Panc1 (cell line): ENCODE measurements at regions not wholly inside any gene's neighbourhood (a gene's known extent, or its start where the extent isn't known, plus 50 kb on each side); places are given as distances from the start of the nearest gene placed in this dataset.

ENCODE experiments used
- ATAC-seq: fragments of 200-7000 bp; cut with Tn5 transposase; 2 replicates; pipeline ENCODE4 v1.9.1; 2020; ENCODE audit warnings: mild to moderate bottlenecking, moderate library complexity
- BruUV-seq: library from RNA; stranded (reverse); fragments of 400-500 nt; replicated peaks from 2 replicates; lab custom pipeline; 2021; lab: Mats Ljungman, UMichigan
- CTCF ChIA-PET: fragments of 300-600 bp; sonication (Branson Sonifier 250); formaldehyde crosslinking; loops from one replicate; lab custom pipeline; 2022; ENCODE audit warnings: antibody characterized with exemption; lab: Charles Lee
- POLR2A ChIA-PET: fragments of 300-600 bp; sonication (Branson Sonifier 250); formaldehyde crosslinking; loops from one replicate; lab custom pipeline; 2022; ENCODE audit warnings: antibody characterized with exemption; lab: Charles Lee
- DNase-seq: peaks from one replicate; pipeline ENCODE4 v3.0.0-alpha.2; 2010; ENCODE audit warnings: low read depth, low spot score
- H3K27ac ChIP-seq: 2 replicates; pipeline ENCODE4 v1.5.1; 2011; ENCODE audit warnings: mild to moderate bottlenecking, low read length, inconsistent platforms
- H3K27me3 ChIP-seq: fragments of 200-500 bp; sonication (Bioruptor generic); 2 replicates; pipeline ENCODE4 v1.6.0; 2014; ENCODE audit warnings: low read length, inconsistent platforms; ENCODE audit not compliant: control insufficient read depth, insufficient read depth
- H3K36me3 ChIP-seq: fragments of 200-500 bp; sonication (Bioruptor generic); 2 replicates; pipeline ENCODE4 v1.5.1; 2014; ENCODE audit warnings: inconsistent platforms, mild to moderate bottlenecking, low read length, moderate library complexity; ENCODE audit not compliant: control insufficient read depth, insufficient read depth
- H3K4me1 ChIP-seq: 2 replicates; pipeline ENCODE4 v1.5.1; 2011; ENCODE audit warnings: inconsistent platforms, mild to moderate bottlenecking, low read length, moderate library complexity; ENCODE audit not compliant: control insufficient read depth, insufficient read depth
- H3K4me3 ChIP-seq, 2 experiments: 2 replicates each; pipeline ENCODE4 v1.5.1; 2011 to 2012; ENCODE audit warnings: low read depth in 2 of 2, low read length in 2 of 2, mild to moderate bottlenecking in 2 of 2, inconsistent platforms in 1 of 2, moderate library complexity in 1 of 2
- H3K9me3 ChIP-seq: fragments of 200-500 bp; sonication (Bioruptor generic); 2 replicates; pipeline ENCODE4 v1.5.1; 2014; ENCODE audit warnings: low read depth, mild to moderate bottlenecking, inconsistent platforms, low read length, moderate library complexity; ENCODE audit not compliant: control insufficient read depth, insufficient read depth
- POLR2AphosphoS5 ChIP-seq: IDR thresholded peaks from 2 replicates; pipeline ENCODE4 v1.6.1; 2012; ENCODE audit warnings: mild to moderate bottlenecking, low read depth, low read length, moderate library complexity
- SIN3A ChIP-seq: IDR thresholded peaks from 2 replicates; pipeline ENCODE4 v1.6.1; 2012; ENCODE audit warnings: low read depth, mild to moderate bottlenecking, low read length, moderate library complexity, borderline replicate concordance; ENCODE audit not compliant: insufficient read depth
- TCF7L2 ChIP-seq: IDR thresholded peaks from 2 replicates; pipeline ENCODE4 v1.6.1; 2011; ENCODE audit warnings: mild to moderate bottlenecking, low read depth, low read length, inconsistent platforms
- in situ Hi-C: cut with HindIII; loops from 2 replicates; pipeline ENCODE4 v1.10.0; 2016; ENCODE audit warnings: low sequenced_read_pairs, low pct_unique_long_range_greater_than_20kb
- intact Hi-C: fragments of 100-400 bp; cut with micrococcal nuclease; formaldehyde crosslinking; loops from one replicate; pipeline ENCODE4 v1.10.0; 2022; ENCODE audit not compliant: unreplicated experiment
- TF ChIP-seq, protein P1 (sequence below), 2 experiments: IDR thresholded peaks; 2 replicates each; pipeline ENCODE4 v1.6.1; 2011 to 2012; ENCODE audit warnings: low read depth in 2 of 2, control low read depth in 1 of 2, low read length in 1 of 2, mild to moderate bottlenecking in 1 of 2, moderate library complexity in 1 of 2; ENCODE audit not compliant: insufficient read depth in 1 of 2
- TF ChIP-seq, protein P2 (sequence below): fragments of 450-650 bp; IDR thresholded peaks from 2 replicates; pipeline ENCODE4 v1.5.1; 2017; ENCODE audit warnings: mild to moderate bottlenecking

GRCh38 chrX:125151146-125151545 lies 168.5 kb upstream of the TEX13C start:
- ATAC-seq (no peak), DNase-seq (no peak)
- CTCF ChIA-PET = no interaction called here
- POLR2A ChIA-PET = no interaction called here
- H3K4me1 ChIP-seq = no peaks in the 10 kb centered on the region
- H3K36me3 ChIP-seq = no peaks in the 10 kb centered on the region
- no peak for TF ChIP-seq POLR2AphosphoS5
- TF ChIP-seq TCF7L2 = no peak
- TF ChIP-seq, protein P1, sequence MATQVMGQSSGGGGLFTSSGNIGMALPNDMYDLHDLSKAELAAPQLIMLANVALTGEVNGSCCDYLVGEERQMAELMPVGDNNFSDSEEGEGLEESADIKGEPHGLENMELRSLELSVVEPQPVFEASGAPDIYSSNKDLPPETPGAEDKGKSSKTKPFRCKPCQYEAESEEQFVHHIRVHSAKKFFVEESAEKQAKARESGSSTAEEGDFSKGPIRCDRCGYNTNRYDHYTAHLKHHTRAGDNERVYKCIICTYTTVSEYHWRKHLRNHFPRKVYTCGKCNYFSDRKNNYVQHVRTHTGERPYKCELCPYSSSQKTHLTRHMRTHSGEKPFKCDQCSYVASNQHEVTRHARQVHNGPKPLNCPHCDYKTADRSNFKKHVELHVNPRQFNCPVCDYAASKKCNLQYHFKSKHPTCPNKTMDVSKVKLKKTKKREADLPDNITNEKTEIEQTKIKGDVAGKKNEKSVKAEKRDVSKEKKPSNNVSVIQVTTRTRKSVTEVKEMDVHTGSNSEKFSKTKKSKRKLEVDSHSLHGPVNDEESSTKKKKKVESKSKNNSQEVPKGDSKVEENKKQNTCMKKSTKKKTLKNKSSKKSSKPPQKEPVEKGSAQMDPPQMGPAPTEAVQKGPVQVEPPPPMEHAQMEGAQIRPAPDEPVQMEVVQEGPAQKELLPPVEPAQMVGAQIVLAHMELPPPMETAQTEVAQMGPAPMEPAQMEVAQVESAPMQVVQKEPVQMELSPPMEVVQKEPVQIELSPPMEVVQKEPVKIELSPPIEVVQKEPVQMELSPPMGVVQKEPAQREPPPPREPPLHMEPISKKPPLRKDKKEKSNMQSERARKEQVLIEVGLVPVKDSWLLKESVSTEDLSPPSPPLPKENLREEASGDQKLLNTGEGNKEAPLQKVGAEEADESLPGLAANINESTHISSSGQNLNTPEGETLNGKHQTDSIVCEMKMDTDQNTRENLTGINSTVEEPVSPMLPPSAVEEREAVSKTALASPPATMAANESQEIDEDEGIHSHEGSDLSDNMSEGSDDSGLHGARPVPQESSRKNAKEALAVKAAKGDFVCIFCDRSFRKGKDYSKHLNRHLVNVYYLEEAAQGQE (IDR thresholded peaks at IDR 0.05; ENCODE audit: insufficient read depth in 1 of 2, low read depth in 2 of 2, low read length in 1 of 2) = no peak
- TF ChIP-seq, protein P2, sequence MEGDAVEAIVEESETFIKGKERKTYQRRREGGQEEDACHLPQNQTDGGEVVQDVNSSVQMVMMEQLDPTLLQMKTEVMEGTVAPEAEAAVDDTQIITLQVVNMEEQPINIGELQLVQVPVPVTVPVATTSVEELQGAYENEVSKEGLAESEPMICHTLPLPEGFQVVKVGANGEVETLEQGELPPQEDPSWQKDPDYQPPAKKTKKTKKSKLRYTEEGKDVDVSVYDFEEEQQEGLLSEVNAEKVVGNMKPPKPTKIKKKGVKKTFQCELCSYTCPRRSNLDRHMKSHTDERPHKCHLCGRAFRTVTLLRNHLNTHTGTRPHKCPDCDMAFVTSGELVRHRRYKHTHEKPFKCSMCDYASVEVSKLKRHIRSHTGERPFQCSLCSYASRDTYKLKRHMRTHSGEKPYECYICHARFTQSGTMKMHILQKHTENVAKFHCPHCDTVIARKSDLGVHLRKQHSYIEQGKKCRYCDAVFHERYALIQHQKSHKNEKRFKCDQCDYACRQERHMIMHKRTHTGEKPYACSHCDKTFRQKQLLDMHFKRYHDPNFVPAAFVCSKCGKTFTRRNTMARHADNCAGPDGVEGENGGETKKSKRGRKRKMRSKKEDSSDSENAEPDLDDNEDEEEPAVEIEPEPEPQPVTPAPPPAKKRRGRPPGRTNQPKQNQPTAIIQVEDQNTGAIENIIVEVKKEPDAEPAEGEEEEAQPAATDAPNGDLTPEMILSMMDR = no peak
- TF ChIP-seq SIN3A = no peak
- H3K27ac ChIP-seq = no peak overlapping the region
- no TSS peak for BruUV-seq
- H3K9me3 ChIP-seq = no peaks in the 10 kb centered on the region
- intact Hi-C loops (no loop called here), in situ Hi-C loops (no loop called here)
- no peak overlapping the region for H3K4me3 ChIP-seq
- H3K27me3 ChIP-seq = no peaks in the 10 kb centered on the region

GRCh38 chrX:125152011-125152410 lies 167.7 kb upstream of the TEX13C start:
- Histone ChIP-seq H3K9me3 (no peaks in the 10 kb centered on the region), H3K27ac (no peak overlapping the region), H3K4me3 (no peak overlapping the region), H3K4me1 (no peaks in the 10 kb centered on the region), H3K36me3 (no peaks in the 10 kb centered on the region), H3K27me3 (no peaks in the 10 kb centered on the region)
- TF ChIP-seq, protein P2 = no peak
- TF ChIP-seq, protein P1 (IDR thresholded peaks at IDR 0.05; ENCODE audit: insufficient read depth in 1 of 2, low read depth in 2 of 2, low read length in 1 of 2) = no peak
- TF ChIP-seq SIN3A (no peak), POLR2AphosphoS5 (no peak), TCF7L2 (no peak)
- no TSS peak for BruUV-seq
- in situ Hi-C loops (no loop called here), intact Hi-C loops (no loop called here)
- ATAC-seq = no peak
- POLR2A ChIA-PET = no interaction called here
- CTCF ChIA-PET = no interaction called here
- no peak for DNase-seq
